GM19395 (cell line): ENCODE measurements at regions not wholly inside any gene's neighbourhood (a gene's known extent, or its start where the extent isn't known, plus 50 kb on each side); places are given as distances from the start of the nearest gene placed in this dataset.
"Not testable (repeated sequence)": the region's sequence is repeated elsewhere in the genome, so short reads cannot be mapped to it uniquely, and the experiment has no call there.

Experiments used
- ATAC-seq: cut with Tn5 transposase; IDR thresholded peaks from one replicate; pipeline ENCODE4 v1.9.1; 2021; ENCODE audit warnings: mild to moderate bottlenecking, moderate library complexity; ENCODE audit not compliant: unreplicated experiment

DNA sequence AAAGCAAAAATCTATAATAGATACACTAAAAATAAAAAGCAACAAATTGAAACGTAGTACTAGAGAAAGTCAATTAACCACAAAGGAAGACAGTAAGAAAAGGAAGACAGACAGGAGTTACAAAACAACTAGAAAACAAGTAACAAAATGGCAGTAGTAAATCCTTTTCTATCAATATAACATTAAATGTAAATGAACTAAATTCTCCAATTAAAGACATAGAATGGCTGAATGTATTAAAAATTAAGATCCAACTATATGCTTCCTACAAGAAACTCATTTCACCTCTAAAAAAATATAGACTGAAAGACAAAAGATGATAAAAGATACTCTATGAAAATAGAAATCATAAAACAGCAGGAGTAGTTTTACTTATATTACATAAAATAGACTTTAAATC, 79.1 kb downstream of the CTH start:
- ATAC-seq, result no peak

DNA sequence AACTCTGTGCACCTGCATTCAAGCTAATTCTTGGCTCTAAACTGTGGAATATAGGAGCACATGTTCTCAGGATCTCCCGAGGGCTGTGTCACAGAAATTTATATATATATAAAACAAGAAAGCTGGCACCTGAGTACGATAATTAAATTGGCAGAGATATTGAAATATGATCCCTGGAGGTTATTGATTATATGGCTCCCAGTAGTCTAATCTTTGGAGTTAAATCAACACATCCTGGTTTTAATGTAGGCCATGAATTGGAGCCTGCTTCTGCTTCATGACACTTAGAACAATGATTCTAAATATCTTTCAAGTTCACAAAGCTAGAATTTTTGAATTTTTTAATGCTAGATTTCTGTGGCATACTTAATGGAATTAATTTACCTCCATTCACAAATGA, 84.3 kb downstream of the CTH start:
- ATAC-seq, result no peak

DNA sequence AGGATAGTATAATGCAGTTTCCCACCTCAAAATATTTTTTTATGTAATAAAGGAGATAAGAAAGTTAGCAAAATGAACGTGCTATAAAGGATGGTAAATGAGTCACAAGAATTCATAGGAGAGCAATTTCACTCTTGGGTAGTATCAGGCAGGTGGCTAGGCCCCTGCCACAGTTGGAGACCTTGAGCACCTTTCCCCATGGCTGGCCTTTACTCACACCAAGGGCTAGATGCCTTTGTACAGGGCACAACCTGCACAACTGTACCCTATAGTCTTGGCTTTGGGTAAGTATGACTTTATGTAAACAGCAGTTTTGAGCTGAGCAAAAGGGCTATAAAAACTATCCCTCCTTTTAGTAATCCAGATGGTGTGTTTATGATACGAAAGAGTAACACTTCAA, 85.1 kb downstream of the CTH start:
- no peak for ATAC-seq

DNA sequence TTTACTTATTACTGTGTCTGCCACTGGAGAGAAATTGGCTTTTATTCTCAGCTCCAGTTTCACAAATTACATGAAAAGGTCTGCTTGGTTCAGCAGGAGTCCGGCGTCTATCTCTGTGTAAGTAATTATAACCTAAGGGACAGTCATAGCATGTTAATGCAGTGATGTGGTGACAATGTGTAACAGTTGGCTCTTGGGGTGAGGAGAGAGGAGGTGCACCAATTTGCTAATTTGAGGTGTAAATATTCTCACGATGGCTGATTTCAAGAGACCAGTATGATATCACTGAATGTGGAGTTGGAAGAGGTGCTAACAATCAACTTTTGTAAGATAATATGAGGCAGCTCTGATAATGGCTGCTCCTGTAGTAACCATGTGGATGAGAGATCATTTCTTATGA, 86.1 kb downstream of the CTH start:
- ATAC-seq, result no peak

DNA sequence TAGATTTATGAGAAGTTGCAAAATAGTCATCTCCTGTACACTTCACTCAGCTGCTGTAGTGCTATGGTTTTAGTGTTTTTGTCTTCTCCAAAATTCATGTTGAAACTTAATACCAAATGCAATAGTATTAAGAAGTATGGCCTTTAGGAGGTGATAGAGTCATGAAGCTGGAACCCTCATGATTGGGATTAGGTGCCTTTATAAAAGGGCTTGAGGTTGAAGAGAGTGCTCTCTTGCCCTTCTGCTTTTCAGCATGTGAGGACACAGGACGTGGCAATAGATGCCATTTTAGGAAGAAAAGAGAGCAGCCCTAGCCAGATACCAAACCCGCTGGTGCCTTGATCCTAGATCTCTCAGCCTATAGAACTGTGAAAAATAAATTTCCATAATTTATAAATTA, 87.6 kb downstream of the CTH start:
- no peak for ATAC-seq

DNA sequence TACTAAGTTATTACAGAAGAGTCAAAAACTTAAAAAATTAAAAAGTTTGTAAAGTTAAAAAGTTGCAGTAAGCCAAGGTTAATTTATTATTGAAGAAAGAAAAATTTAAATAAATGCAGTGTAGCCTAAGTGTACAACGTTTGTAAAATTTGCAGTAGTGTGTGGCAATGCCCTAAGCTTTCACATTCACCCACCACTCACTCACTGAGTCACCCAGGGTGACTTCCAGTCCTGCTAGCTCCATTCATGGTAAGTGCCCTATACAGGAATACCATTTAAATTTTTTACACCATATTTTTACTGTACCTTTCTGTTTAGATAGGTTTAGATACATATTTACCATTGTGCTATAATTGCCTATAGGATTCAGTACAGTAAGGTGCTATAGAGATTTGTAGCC, 88.6 kb downstream of the CTH start:
- ATAC-seq, result no peak

DNA sequence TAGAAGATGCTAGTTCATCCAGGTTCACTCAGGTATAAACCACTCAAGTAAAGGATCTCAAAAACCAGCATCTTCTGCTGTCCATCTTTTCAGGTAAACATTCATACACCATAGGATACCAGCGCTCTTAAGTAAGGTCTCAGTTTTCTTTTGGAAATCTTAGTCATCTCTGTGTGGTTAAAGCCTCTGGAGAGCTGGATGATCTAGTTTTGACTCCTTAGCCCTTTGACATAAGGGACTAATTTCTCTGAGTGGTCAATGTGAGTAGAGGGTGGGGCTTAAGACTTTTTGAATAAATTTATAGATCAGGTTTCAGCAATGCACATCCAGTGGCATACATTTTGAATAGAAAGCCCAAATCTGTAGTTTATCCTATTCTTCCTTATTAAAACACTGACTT, 92.3 kb downstream of the CTH start:
- no peak for ATAC-seq

DNA sequence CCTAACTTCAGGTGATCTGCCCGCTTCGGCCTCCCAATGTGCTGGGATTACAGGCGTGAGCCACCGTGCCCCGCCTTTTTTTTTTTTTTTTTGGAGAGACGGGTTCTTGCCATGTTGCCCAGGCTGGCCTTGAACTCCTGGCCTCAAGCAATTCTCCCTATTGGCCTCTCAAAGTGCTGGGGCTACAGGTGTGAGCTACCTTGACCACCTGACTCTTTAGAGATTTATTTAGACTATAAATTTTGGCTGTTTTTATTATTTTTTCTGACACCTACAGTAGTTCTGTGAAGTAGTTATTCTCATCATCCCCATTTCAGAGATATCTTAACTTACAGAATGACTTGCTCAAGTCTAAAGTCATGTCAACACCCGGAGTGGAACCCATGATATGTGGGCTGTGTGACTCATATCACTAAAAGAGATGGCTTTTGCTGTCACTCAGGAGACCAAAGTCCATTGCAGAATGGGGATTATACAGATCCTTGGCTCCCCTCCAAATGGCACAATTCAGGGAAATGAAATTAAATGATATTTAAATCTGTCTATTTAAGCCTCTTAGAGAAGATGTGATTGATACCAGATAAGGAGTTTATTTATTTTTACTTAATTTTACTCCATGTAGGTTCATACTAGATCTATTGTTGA, 93.2 kb downstream of the CTH start:
- peak; percentile 96 for ATAC-seq

DNA sequence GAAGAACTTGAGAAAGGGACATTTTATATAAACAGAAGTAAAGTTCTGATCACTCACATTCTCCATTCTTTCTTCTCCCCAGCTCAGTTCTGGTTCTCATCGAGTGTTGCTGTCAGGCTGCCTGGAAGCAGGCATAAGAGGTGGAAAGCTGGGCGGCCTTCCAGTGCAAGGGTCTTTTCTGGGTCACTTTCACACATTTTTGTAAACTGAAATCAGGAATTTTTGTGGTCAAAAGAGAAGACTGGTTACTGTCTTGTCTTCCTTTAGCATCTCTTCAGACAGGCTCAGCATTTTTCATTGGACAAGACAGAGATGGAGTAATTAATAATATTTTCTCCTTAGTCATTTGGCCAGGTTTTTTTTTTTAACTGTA, 93.7 kb downstream of the CTH start:
- ATAC-seq, result peak; percentile 24

DNA sequence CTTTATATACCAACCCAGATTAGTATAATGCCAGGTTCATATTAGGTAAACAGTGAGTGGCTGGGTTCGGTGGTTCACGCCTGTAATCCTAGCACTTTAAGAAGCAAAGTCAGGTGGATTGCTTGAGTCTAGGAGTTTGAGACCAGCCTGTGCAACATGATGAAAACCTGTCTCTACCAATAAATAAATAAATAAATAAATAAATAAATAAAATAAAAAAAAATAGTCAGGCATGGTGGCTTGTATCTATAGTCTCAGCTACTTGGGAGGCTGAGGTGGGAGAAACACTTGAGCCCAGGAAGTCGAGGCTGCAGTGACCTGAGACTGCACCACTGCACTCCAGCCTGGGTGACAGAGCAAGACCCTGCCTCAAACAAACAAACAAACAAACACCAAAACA, 96.9 kb downstream of the CTH start:
- ATAC-seq, result not testable (repeated sequence)

DNA sequence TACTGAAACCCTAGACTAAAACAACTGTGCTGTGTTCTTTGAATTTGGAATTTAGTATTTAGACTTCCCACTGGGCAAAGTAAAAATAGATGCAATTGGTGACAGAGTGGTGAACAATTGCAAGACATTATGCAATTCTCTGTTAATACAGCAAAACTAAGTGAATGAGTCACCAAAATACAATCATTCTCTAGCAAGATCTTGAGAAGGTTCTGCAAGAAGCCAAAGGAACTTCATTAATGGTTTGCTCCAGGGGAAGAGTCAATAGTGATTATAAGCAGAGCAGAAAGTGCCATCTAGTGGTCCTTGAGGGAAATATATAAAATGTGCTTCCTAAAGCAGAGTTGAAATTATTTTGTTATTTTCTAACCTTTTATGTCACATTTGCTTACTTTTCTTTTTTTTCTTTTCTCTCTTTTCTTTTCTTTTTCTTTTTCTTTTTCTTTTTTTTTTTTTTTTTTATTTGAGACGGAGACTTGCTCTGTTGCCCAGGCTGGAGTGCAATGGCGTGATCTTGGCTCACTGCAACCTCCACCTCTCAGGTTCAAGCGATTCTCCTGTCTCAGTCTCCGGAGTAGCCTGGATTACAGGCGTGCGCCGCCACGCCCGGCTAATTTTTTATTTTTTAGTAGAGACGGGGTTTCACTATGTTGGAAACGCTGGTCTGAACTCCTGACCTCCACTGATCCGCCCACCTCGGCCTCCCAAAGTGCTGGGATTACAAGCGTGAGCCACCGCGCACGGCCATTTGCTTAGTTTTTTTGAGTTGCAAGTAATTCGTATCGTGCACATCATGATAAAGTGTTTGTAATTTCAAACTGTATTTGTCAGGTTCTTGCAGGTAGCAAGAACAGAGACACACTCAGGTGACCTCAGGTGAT, 99.2 kb downstream of the CTH start:
- ATAC-seq, result peak; percentile 97

DNA sequence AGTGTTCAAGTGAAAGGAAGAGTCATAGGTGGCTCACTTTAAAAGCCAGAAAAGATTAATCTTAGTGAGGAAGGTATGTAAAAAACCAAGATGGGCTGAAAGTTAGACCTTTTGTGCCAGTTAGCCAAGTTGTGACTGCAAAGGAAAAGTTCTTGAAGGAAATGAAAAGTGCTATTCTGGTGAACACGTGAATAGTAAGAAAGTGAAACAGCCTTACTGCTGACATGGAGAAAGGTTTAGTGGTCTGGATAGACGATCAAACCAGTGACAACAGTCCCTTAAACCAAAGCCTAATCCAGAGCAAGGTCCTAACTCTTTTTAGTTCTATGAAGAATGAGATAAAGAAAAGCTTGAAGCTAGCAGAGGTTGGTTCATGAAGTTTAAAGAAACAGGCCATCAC, 106.4 kb downstream of the CTH start:
- ATAC-seq, result peak; percentile 77

DNA sequence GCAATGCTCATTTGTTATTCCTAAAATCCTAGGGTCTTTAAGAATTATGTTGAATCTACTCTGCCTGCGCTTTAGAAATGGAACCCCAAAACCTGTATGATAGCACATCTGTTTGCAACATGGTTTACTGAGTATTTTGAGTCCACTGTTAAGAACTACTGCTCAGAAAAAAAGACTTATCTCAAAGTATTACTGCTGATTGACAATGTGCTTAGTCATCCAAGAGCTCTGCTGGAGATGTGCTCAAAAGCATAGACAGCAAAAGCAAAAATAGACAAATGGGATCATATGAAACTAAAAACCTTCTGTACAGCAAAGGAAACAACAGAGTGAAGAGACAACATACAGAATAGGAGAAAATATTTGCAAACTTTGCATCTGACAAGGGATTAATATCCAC, 107.0 kb downstream of the CTH start:
- no peak for ATAC-seq

DNA sequence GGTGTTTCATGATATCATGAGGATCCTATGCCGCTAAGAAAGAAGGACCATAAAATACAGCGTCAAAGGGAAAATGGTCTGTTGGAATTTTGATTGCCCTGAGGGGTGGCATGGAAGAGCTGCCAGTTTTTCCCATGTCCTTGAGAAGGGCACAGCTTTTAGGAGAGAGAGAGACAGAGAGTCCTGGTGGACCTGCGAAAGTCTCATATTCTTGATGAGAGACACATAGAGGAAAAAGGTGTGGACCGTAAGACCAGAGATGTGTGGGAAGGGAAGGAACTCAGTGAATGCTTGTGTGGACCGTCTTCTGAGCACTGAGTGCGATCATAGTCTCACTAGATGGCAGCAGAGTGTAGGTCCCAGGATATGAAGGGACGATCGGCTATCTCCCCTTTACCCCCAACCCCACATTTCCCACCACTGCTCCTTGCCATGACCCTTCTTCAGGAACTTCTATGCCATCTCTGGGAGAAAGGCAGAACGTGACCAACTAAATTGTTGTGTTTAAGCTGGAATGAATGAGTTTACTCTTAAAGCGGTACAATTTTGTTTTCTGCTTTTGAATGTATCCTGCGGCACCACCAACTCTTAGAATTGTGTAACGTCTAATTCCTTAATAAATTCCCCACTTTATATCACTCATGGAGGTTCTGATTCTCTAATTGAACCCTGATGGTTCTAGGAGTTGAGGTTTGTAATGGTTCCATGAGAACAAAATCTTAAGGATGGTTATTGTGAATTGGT, 117.7 kb downstream of the CTH start:
- peak; percentile 80 for ATAC-seq

DNA sequence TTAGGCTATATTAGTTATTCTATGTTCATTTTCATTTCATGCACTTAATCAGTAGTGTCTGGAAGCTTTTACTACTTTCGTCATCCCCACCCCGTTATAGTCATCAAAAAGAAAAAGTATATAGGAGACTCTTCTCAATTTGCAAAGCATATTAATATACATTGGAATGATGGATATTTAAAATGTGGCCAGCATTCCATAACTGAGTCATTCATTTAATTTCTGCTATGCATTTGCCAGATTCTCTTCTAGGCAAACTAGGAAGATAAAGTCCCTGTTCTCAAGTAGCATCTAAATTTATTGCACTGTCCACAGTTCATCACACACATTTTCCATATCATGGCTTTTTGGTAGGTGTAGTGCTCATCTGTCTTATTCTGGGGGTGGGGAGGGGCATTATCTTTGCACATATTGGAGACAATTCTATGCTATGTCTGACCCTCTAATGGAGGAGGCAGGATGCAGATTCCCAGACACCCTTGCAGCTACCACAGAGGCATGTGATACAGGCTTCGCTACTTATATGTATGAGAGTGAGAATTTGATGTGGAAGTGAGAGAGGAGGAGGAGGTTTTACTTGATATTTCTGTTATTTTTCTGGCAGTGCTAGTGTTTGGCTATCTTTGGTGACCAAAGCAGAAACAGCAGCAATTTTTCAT, 125.8 kb downstream of the CTH start:
- no peak for ATAC-seq

DNA sequence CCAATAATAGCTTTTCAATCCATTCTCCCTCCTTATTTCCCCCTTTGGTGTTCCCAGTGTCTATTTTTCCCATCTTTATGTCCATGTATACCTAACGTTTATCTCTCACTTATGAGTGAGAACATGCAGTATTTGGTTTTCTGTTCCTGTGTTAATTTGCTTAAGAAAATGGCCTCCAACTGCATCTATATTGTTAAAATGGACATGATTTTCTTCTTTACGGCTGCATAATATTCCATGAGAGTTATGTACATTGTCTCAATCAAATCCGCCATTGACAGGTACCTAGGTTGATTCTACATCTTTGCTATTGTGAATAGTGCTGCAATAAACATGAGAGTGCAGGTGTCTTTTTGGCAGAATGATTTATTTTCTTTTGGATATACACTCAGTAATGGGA, 126.7 kb downstream of the CTH start:
- no peak for ATAC-seq

DNA sequence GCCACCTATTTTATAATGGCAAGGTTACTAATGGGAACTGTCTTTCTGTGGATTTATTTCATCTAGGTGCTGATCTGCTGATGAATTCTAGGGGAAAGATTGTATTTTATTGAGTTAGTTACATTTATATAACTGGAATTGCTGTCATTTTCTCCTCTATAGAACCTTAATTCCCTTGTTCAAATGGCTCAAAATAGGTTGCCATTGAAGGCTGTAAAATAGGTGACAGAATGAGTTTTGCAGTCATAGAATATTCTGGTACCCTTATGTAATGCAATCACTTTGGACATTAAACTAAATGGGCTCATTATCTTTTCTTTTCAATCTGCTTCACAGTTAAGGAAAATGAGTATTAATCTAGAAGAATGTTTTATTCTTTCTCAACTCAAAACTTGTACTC, 131.0 kb downstream of the CTH start:
- no peak for ATAC-seq

DNA sequence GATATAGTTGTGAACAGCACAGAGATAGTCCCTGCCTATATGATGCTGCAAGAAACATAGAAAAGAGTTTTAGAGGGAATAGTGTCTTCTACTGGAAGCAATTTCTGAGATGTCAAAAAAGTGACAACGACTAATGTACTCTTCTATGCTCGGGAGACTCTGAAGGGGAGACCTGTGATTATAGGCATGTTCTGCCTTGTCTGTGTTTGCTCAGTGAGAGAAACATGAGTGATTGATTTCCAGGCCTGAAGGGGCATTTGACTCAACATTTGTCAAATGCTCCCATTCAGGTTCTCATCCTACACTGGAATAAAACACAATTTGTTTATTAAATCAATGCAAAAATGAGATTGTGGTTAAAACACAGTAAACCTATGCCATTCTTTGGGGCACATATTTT, 131.8 kb downstream of the CTH start:
- no peak for ATAC-seq

DNA sequence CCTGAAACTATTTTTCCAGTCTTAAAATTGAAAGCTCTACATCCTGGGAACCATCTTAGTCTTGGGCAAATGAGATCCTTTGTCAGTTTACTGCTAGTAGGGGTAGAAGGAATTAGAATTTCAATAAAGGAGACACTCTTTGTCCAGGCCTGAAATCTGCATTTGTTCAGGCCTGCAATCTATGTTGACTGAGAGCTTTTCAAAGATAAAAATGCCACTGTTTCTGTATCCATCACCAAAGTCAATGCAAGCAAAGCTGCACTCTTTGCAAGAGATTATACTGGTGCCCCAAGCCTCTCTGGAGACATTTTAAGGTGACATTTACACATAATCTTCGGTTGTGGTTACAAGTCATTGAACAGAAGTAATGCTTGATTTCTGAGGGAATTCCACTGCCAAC, 135.7 kb downstream of the CTH start:
- no peak for ATAC-seq

DNA sequence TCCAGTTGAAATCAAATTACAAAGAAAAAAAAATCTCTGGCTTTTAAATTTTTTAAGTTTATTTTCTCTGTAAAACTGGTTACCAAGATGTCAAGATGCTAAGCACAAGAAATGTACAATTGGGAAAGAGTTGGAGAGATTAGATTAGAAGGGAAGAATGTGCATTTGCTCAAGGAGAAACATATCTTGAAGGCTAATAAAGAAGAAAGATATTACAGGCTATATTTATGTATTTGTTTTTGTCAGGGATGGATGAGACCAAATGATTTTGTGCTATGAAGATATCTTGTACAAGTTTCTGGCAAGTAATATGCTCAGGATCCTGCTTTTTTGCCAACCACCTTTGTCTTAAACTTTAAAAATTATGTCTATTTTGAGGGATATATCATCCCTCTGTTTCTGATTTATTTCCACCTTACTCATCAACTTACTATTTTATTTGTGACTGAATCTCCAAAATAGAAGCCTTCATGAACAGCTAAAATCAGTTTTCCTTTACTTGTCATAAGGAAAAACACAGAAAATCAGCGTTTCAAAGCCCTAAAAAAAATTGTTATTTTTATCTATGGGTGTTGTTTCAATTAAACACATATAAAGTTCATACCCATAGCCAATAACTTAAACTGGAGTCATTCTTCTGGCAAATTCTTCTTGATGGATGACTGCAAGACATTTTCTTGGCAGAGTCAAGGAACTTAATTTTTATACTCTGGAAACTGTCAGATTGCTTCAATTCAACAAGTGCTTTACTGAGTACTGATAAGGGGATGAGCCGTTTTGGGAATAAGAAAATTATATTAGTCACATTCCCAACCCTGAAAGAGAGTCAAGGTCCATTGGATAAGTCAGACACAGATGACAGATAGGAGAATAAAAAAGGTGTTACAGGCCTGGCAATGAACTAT, 141.8 kb downstream of the CTH start:
- ATAC-seq, result no peak
